RKO (cell line): ENCODE measurements at regions not wholly inside any gene's neighbourhood (a gene's known extent, or its start where the extent isn't known, plus 50 kb on each side); places are given as distances from the start of the nearest gene placed in this dataset.
"Not testable (repeated sequence)": the region's sequence is repeated elsewhere in the genome, so short reads cannot be mapped to it uniquely, and the experiment has no call there.

ENCODE experiments used
- DNase-seq: peaks from one replicate; pipeline ENCODE4 v3.0.0-alpha.2; 2016; ENCODE audit warnings: low spot score

- DNase-seq = not testable (repeated sequence)
Measured at GRCh38 chr9:62874745-62875599, 1685.1 kb downstream of the SPATA31A7 start.

- DNase-seq = not testable (repeated sequence)
Measured at GRCh38 chr9:62877552-62877951, 1687.7 kb downstream of the SPATA31A7 start.

- DNase-seq = not testable (repeated sequence)
Measured at GRCh38 chr9:62877987-62878386, 1688.2 kb downstream of the SPATA31A7 start.

GRCh38 chr9:62880453-62880852, 1690.6 kb downstream of the SPATA31A7 start:
- DNase-seq = not testable (repeated sequence)

GRCh38 chr9:62880971-62881370, 1691.1 kb downstream of the SPATA31A7 start:
- DNase-seq = not testable (repeated sequence)

GRCh38 chr9:62881811-62882210, 1692.0 kb downstream of the SPATA31A7 start:
- not testable (repeated sequence) for DNase-seq

GRCh38 chr9:62882717-62883116, 1692.9 kb downstream of the SPATA31A7 start:
- DNase-seq = not testable (repeated sequence)

GRCh38 chr9:62896692-62897091, 1706.9 kb downstream of the SPATA31A7 start:
- not testable (repeated sequence) for DNase-seq

GRCh38 chr9:62897411-62898225, 1707.8 kb downstream of the SPATA31A7 start:
- DNase-seq = peak; percentile 38

- DNase-seq = not testable (repeated sequence)
Measured at GRCh38 chr9:62899666-62900065, 1709.8 kb downstream of the SPATA31A7 start.

GRCh38 chr9:62904061-62904460, 1714.2 kb downstream of the SPATA31A7 start:
- DNase-seq = not testable (repeated sequence)

GRCh38 chr9:62905722-62906121, 1715.9 kb downstream of the SPATA31A7 start:
- DNase-seq = not testable (repeated sequence)

GRCh38 chr9:62907866-62908265, 1718.0 kb downstream of the SPATA31A7 start:
- DNase-seq = not testable (repeated sequence)

GRCh38 chr9:62908271-62908670, 1718.4 kb downstream of the SPATA31A7 start:
- DNase-seq = not testable (repeated sequence)

- not testable (repeated sequence) for DNase-seq
Measured at GRCh38 chr9:62909447-62909846, 1719.6 kb downstream of the SPATA31A7 start.

- not testable (repeated sequence) for DNase-seq
Measured at GRCh38 chr9:62912278-62912677, 1722.4 kb downstream of the SPATA31A7 start.

GRCh38 chr9:62915168-62915567, 1725.3 kb downstream of the SPATA31A7 start:
- DNase-seq = not testable (repeated sequence)

- DNase-seq = not testable (repeated sequence)
Measured at GRCh38 chr9:62915661-62916060, 1725.8 kb downstream of the SPATA31A7 start.

- not testable (repeated sequence) for DNase-seq
Measured at GRCh38 chr9:62918648-62919385, 1729.0 kb downstream of the SPATA31A7 start.

- not testable (repeated sequence) for DNase-seq
Measured at GRCh38 chr9:62931484-62931883, 1741.6 kb downstream of the SPATA31A7 start.

- DNase-seq = not testable (repeated sequence)
Measured at GRCh38 chr9:62952840-62953239, 1763.0 kb downstream of the SPATA31A7 start.
